Spleen (tissue), 7 donors: ENCODE measurements at regions not wholly inside any gene's neighbourhood (a gene's known extent, or its start where the extent isn't known, plus 50 kb on each side); places are given as distances from the start of the nearest gene placed in this dataset.

Experiments
- CTCF ChIP-seq, 11 experiments: fragments of 200-600 bp in 7 of 11; fragments of 450-650 bp in 4 of 11; sonication (generic) in 4 of 11; IDR thresholded peaks in 8 of 11; conservative IDR thresholded peaks in 3 of 11; 1 replicate in 7 of 11; 2 replicates in 4 of 11; pipeline versions ENCODE4 v1.4.0 to v1.8.0; 2016 to 2021; ENCODE audit warnings: antibody characterized with exemption in 11 of 11, inconsistent platforms in 4 of 11, mild to moderate bottlenecking in 1 of 11
- POLR2AphosphoS5 ChIP-seq, 3 donors: sonication (generic); formaldehyde crosslinking; IDR thresholded peaks; one replicate each; pipeline ENCODE4 v1.5.1; 2017; ENCODE audit warnings: antibody characterized with exemption in 3 of 3
- donor health status: DM: no; HTN: no; CAD: no; lungs with moderate emphysema.
- donor health status: DM: no; HTN: no; CAD: no.
- donor health status: DM: no; HTN: no; CAD: no.

- TF ChIP-seq POLR2AphosphoS5 (IDR thresholded peaks at IDR 0.05): no peak
- no peak for TF ChIP-seq CTCF (IDR thresholded peaks at IDR 0.05 in 8 of 11, conservative IDR thresholded peaks at IDR 0.05 in 3 of 11)
Observed at GRCh38 chr9:18327121-18327520, 146.8 kb upstream of the ADAMTSL1 start.
